DND-41 (cell line): ENCODE measurements at regions not wholly inside any gene's neighbourhood (a gene's known extent, or its start where the extent isn't known, plus 50 kb on each side); places are given as distances from the start of the nearest gene placed in this dataset.

ENCODE experiments used
- ATAC-seq: fragments of 200-7000 bp; cut with Tn5 transposase; 3 replicates; pipeline ENCODE4 v1.9.1; 2021; ENCODE audit warnings: low read depth; ENCODE audit not compliant: insufficient read depth
- DNase-seq: peaks from one replicate; pipeline ENCODE4 v3.0.0-alpha.2; 2020
- H2AFZ ChIP-seq: 2 replicates; pipeline ENCODE4 v1.6.0; 2012; ENCODE audit warnings: low read depth, low read length
- H3K27ac ChIP-seq: 2 replicates; pipeline ENCODE4 v1.5.1; 2012; ENCODE audit warnings: low read length, inconsistent platforms
- H3K27me3 ChIP-seq: fragments of 200-600 bp; sonication (generic); 2 replicates; pipeline ENCODE4 v1.6.0; 2012; ENCODE audit warnings: low read length, mild to moderate bottlenecking, inconsistent platforms; ENCODE audit not compliant: insufficient read depth, poor library complexity
- H3K36me3 ChIP-seq: 2 replicates; pipeline ENCODE4 v1.5.1; 2012; ENCODE audit warnings: low read length, inconsistent platforms; ENCODE audit not compliant: insufficient read depth
- H3K4me1 ChIP-seq: 2 replicates; pipeline ENCODE4 v1.5.1; 2012; ENCODE audit warnings: mild to moderate bottlenecking, low read length; ENCODE audit not compliant: insufficient read depth
- H3K4me2 ChIP-seq: 2 replicates; pipeline ENCODE4 v1.6.0; 2012; ENCODE audit warnings: mild to moderate bottlenecking, moderate library complexity, low read length, inconsistent platforms; ENCODE audit not compliant: insufficient read depth
- H3K4me3 ChIP-seq, 2 experiments: fragments of 200-600 bp in 1 of 2; shearing (Covaris generic) in 1 of 2; 2 replicates each; pipeline ENCODE4 v1.5.1; 2012 to 2016; ENCODE audit warnings: inconsistent platforms in 2 of 2, low read length in 2 of 2, mild to moderate bottlenecking in 2 of 2, low read depth in 1 of 2, moderate library complexity in 1 of 2
- H3K79me2 ChIP-seq: 2 replicates; pipeline ENCODE4 v1.6.0; 2012; ENCODE audit warnings: low read length, inconsistent platforms; ENCODE audit not compliant: insufficient read depth
- H3K9ac ChIP-seq: 2 replicates; pipeline ENCODE4 v1.6.0; 2012; ENCODE audit warnings: low read depth, mild to moderate bottlenecking, inconsistent platforms, low read length, moderate library complexity
- H3K9me3 ChIP-seq: 2 replicates; pipeline ENCODE4 v1.5.1; 2012; ENCODE audit warnings: low read length, moderate library complexity, mild to moderate bottlenecking, inconsistent platforms; ENCODE audit not compliant: insufficient read depth, severe bottlenecking
- H4K20me1 ChIP-seq: 2 replicates; pipeline ENCODE4 v1.6.0; 2012; ENCODE audit warnings: low read length; ENCODE audit not compliant: insufficient read depth
- EZH2 ChIP-seq: IDR thresholded peaks from 3 replicates; pipeline ENCODE4 v1.6.1; 2012; ENCODE audit warnings: borderline replicate concordance, low read depth, mild to moderate bottlenecking, moderate library complexity, low read length, inconsistent platforms; ENCODE audit not compliant: severe bottlenecking
- TF ChIP-seq, protein P1 (sequence below): IDR thresholded peaks from 2 replicates; pipeline ENCODE4 v1.5.1; 2012; ENCODE audit warnings: borderline replicate concordance, low read length, moderate library complexity, mild to moderate bottlenecking; ENCODE audit not compliant: poor library complexity, severe bottlenecking; ENCODE audit errors: extremely low read depth

- Histone ChIP-seq H4K20me1 (peaks cover 74% of the 10 kb centered on the region), H3K4me2 (peak overlapping the region; percentile 61), H3K4me3 (peak overlapping the region in 1 of 2 experiments; percentile 37; a peak in 2 of 4 replicates), H3K4me1 (peaks cover 28% of the 10 kb centered on the region), H3K27me3 (peaks cover 27% of the 10 kb centered on the region), H3K36me3 (no peaks in the 10 kb centered on the region), H3K27ac (no peak overlapping the region), H3K9me3 (no peaks in the 10 kb centered on the region), H3K9ac (peak overlapping the region; percentile 19; the same call in 1 of the 2 replicates), H2AFZ (no peak overlapping the region), H3K79me2 (no peaks in the 10 kb centered on the region)
- ATAC-seq (peak; percentile 94), DNase-seq (peak; percentile 76)
- TF ChIP-seq, protein P1, sequence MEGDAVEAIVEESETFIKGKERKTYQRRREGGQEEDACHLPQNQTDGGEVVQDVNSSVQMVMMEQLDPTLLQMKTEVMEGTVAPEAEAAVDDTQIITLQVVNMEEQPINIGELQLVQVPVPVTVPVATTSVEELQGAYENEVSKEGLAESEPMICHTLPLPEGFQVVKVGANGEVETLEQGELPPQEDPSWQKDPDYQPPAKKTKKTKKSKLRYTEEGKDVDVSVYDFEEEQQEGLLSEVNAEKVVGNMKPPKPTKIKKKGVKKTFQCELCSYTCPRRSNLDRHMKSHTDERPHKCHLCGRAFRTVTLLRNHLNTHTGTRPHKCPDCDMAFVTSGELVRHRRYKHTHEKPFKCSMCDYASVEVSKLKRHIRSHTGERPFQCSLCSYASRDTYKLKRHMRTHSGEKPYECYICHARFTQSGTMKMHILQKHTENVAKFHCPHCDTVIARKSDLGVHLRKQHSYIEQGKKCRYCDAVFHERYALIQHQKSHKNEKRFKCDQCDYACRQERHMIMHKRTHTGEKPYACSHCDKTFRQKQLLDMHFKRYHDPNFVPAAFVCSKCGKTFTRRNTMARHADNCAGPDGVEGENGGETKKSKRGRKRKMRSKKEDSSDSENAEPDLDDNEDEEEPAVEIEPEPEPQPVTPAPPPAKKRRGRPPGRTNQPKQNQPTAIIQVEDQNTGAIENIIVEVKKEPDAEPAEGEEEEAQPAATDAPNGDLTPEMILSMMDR, result no peak
- peak; percentile 72 for TF ChIP-seq EZH2
These were observed 71.7 kb upstream of the HGFAC start for GRCh38 chr4:3369781-3370674.

- no peak overlapping the region for H3K4me3 ChIP-seq
- H3K4me1 ChIP-seq, result peaks cover 28% of the 10 kb centered on the region
- H3K9ac ChIP-seq, result no peak overlapping the region
- no peak for ATAC-seq
- no peaks in the 10 kb centered on the region for H3K36me3 ChIP-seq
- no peak for DNase-seq
- no peaks in the 10 kb centered on the region for H3K79me2 ChIP-seq
- no peak overlapping the region for H3K4me2 ChIP-seq
- H3K9me3 ChIP-seq, result no peaks in the 10 kb centered on the region
- no peak for TF ChIP-seq EZH2
- TF ChIP-seq, protein P1, result no peak
- peaks cover 27% of the 10 kb centered on the region for H3K27me3 ChIP-seq
- H2AFZ ChIP-seq, result no peak overlapping the region
- H3K27ac ChIP-seq, result no peak overlapping the region
- H4K20me1 ChIP-seq, result peaks cover 62% of the 10 kb centered on the region
These were observed 70.5 kb upstream of the HGFAC start for GRCh38 chr4:3371033-3372001.

DNA sequence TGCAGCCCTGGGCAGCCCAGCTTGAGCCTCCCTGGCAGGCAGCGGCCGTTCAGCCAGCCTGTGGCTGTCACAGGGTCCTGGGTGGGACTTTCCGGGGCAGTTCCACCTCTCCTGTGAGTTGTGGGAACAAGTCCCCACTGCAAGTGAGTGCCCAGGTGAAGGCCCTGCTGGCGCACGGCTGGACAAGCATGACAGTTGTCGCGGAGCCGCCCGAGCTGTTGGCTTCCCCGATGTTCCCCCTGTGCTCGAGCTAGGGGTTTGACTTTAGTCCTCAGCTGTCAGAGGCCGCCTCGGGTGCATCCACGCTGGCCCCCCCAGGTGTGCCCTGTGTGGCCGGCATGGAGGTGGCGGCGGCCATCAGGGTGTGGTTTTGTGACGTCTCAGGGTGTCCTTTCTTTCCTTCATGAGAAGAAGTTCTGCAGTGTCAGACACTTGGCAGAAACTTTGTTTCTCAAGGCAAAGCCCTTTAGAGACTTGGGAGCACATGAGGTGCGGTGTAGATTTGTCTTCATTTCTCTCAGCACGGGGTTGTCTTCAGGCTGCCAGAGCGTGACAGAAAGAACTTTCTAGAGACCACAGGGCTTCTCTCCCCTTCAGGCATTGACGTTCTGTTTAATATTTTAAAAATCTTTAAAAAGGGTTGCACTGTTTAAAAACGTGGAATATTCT is 69.4 kb upstream of the HGFAC start:
- Histone ChIP-seq H2AFZ (no peak overlapping the region), H3K79me2 (no peaks in the 10 kb centered on the region), H3K4me2 (no peak overlapping the region), H3K9ac (no peak overlapping the region), H3K4me3 (no peak overlapping the region), H3K27ac (no peak overlapping the region), H3K9me3 (no peaks in the 10 kb centered on the region), H4K20me1 (peaks cover 58% of the 10 kb centered on the region), H3K4me1 (peaks cover 28% of the 10 kb centered on the region), H3K36me3 (no peaks in the 10 kb centered on the region), H3K27me3 (peaks cover 27% of the 10 kb centered on the region)
- TF ChIP-seq EZH2, result no peak
- TF ChIP-seq, protein P1, result no peak
- no peak for DNase-seq
- no peak for ATAC-seq
